Gastroesophageal sphincter (tissue), 4 donors: ENCODE measurements at regions not wholly inside any gene's neighbourhood (a gene's known extent, or its start where the extent isn't known, plus 50 kb on each side); places are given as distances from the start of the nearest gene placed in this dataset.
A peak's percentile ranks its signal among the peaks of the same experiment; 100 is the strongest.

ENCODE experiments used
- ATAC-seq: fragments of 150-250 bp; one replicate; pipeline ENCODE4 v1.9.1; 2016; ENCODE audit warnings: mild to moderate bottlenecking, moderate library complexity
- H3K27ac ChIP-seq, 4 donors: fragments of 200-600 bp; sonication (generic) in 3 of 4; 1 replicate in 3 of 4; 2 replicates in 1 of 4; pipeline ENCODE4 v1.5.1; 2016 to 2019
- H3K27me3 ChIP-seq: fragments of 200-600 bp; sonication (generic); one replicate; pipeline ENCODE4 v1.5.1; 2019
- H3K36me3 ChIP-seq, 2 donors: fragments of 200-600 bp; sonication (generic); one replicate each; pipeline ENCODE4 v1.5.1; 2019; ENCODE audit warnings: control low read depth in 1 of 2
- H3K4me1 ChIP-seq, 3 donors: fragments of 200-600 bp; sonication (generic); 1 replicate in 2 of 3; 2 replicates in 1 of 3; pipeline ENCODE4 v1.5.1; 2016 to 2019; ENCODE audit warnings: control low read depth in 2 of 3
- H3K4me3 ChIP-seq, 2 donors: fragments of 200-600 bp; sonication (generic); one replicate each; pipeline ENCODE4 v1.5.1; 2019; ENCODE audit warnings: mild to moderate bottlenecking in 1 of 2, moderate library complexity in 1 of 2
- H3K9me3 ChIP-seq, 3 donors: fragments of 200-600 bp; sonication (generic); one replicate each; pipeline ENCODE4 v1.5.1; 2017 to 2019; ENCODE audit warnings: control low read depth in 2 of 3
- CTCF ChIP-seq, 4 experiments: fragments of 200-600 bp in 2 of 4; fragments of 450-650 bp in 2 of 4; sonication (generic) in 1 of 4; IDR thresholded peaks; one replicate each; pipeline ENCODE4 v1.5.1; 2017 to 2019; ENCODE audit warnings: antibody characterized with exemption in 4 of 4, mild to moderate bottlenecking in 2 of 4, moderate library complexity in 2 of 4
- EP300 ChIP-seq: sonication (generic); formaldehyde crosslinking; IDR thresholded peaks from one replicate; pipeline ENCODE4 v1.6.1; 2017; ENCODE audit warnings: antibody characterized with exemption, mild to moderate bottlenecking
- POLR2A ChIP-seq, 2 donors: fragments of 450-650 bp; IDR thresholded peaks; one replicate each; pipeline ENCODE4 v1.6.1; 2017; ENCODE audit warnings: antibody characterized with exemption in 2 of 2, mild to moderate bottlenecking in 2 of 2, moderate library complexity in 1 of 2
- POLR2AphosphoS5 ChIP-seq: sonication (generic); formaldehyde crosslinking; IDR thresholded peaks from one replicate; pipeline ENCODE4 v1.6.1; 2017; ENCODE audit warnings: antibody characterized with exemption
- WGBS, 2 donors: methylation state at CpG; one replicate each; pipeline ENCODE4 v1.1.5; 2018; ENCODE audit warnings: low coverage in 1 of 2; 5-methylcytosine and 5-hydroxymethylcytosine counted together

DNA sequence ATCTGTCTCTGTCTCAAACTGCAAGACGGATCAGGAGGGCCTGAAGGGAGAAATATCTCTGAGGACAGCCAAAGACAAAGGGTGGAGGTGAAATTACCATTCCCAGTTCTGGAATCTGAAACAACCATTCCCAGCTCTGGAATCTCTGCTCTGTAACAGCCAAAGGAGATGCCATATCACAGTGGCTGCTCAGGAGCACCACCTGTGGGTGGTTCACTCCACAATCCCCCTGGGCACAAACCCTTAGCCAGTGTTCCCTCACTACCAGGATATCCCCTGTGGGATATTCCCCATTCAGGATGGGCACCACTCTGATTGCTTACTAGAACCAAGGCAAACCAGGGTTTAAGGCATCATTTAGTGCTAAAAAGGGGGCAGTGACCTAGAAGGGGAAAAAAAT, 199.0 kb downstream of the HTR7 start:
- WGBS, 2 donors = 50% methylated on average over 1 of the region's 1 CpG; no CpG with 5 or more reads in 1 of the 2 donors
- H3K4me1 ChIP-seq = no peaks in the 10 kb centered on the region
- ATAC-seq = no peak
- H3K36me3 ChIP-seq = no peaks in the 10 kb centered on the region
- no peaks in the 10 kb centered on the region for H3K27me3 ChIP-seq
- TF ChIP-seq POLR2A (IDR thresholded peaks at IDR 0.05) (no peak), POLR2AphosphoS5 (no peak), EP300 (no peak), CTCF (IDR thresholded peaks at IDR 0.05) (no peak)
- H3K4me3 ChIP-seq = no peak overlapping the region
- no peak overlapping the region for H3K27ac ChIP-seq
- peaks cover 0 to 17% (median 0%) of the 10 kb centered on the region in 3 donors for H3K9me3 ChIP-seq

GRCh38 chr10:90665905-90666662, 191.8 kb downstream of the HTR7 start:
- Histone ChIP-seq H3K27me3 (no peaks in the 10 kb centered on the region), H3K4me3 (no peak overlapping the region), H3K4me1 (no peaks in the 10 kb centered on the region), H3K27ac (no peak overlapping the region), H3K9me3 (no peaks in the 10 kb centered on the region), H3K36me3 (no peaks in the 10 kb centered on the region)
- WGBS, 2 donors = 54 to 63% methylated on average over 8 of the region's 8 CpGs
- no peak for ATAC-seq
- TF ChIP-seq CTCF (IDR thresholded peaks at IDR 0.05) (no peak), EP300 (no peak), POLR2AphosphoS5 (no peak), POLR2A (IDR thresholded peaks at IDR 0.05) (no peak)

GRCh38 chr10:90674461-90674860, 183.4 kb downstream of the HTR7 start:
- Histone ChIP-seq H3K9me3 (no peaks in the 10 kb centered on the region), H3K27me3 (no peaks in the 10 kb centered on the region), H3K4me1 (no peaks in the 10 kb centered on the region), H3K36me3 (no peaks in the 10 kb centered on the region), H3K27ac (no peak overlapping the region), H3K4me3 (no peak overlapping the region)
- 65 to 75% methylated on average over 1 of the region's 1 CpG for WGBS, 2 donors
- TF ChIP-seq POLR2A (IDR thresholded peaks at IDR 0.05) = no peak
- no peak for TF ChIP-seq CTCF (IDR thresholded peaks at IDR 0.05)
- no peak for TF ChIP-seq POLR2AphosphoS5
- TF ChIP-seq EP300 = no peak
- no peak for ATAC-seq

GRCh38 chr10:90674928-90675327, 182.9 kb downstream of the HTR7 start:
- no peak for ATAC-seq
- no peak overlapping the region for H3K4me3 ChIP-seq
- 51 to 56% methylated on average over 5 of the region's 5 CpGs for WGBS, 2 donors
- no peak overlapping the region for H3K27ac ChIP-seq
- H3K27me3 ChIP-seq = no peaks in the 10 kb centered on the region
- TF ChIP-seq POLR2AphosphoS5 = peak; percentile 61
- no peak for TF ChIP-seq POLR2A (IDR thresholded peaks at IDR 0.05)
- no peak for TF ChIP-seq CTCF (IDR thresholded peaks at IDR 0.05)
- no peak for TF ChIP-seq EP300
- H3K4me1 ChIP-seq = no peaks in the 10 kb centered on the region
- H3K9me3 ChIP-seq = no peaks in the 10 kb centered on the region
- no peaks in the 10 kb centered on the region for H3K36me3 ChIP-seq

DNA sequence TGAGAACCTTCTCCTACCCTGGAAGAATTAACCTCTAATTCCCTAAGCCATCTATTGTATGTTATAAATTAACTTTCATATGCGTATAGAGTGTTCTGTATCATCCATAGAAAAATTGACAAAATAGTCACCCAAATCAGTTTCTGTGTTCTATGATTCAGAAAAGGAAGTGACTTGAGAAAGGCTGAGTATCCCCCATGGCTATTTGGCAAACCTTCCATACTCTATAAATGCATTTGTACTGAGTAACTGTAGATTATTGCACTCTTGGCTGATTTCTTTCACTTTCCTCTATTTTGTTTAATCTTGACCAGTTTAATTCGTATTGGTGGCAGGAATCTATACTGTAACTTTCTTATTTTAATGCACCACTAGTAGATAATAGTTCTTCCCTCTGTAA, 182.2 kb downstream of the HTR7 start:
- Histone ChIP-seq H3K27ac (no peak overlapping the region), H3K4me1 (no peaks in the 10 kb centered on the region), H3K27me3 (no peaks in the 10 kb centered on the region), H3K36me3 (no peaks in the 10 kb centered on the region), H3K9me3 (no peaks in the 10 kb centered on the region), H3K4me3 (no peak overlapping the region)
- no peak for ATAC-seq
- TF ChIP-seq POLR2A (IDR thresholded peaks at IDR 0.05) = no peak
- no peak for TF ChIP-seq POLR2AphosphoS5
- no peak for TF ChIP-seq EP300
- no peak for TF ChIP-seq CTCF (IDR thresholded peaks at IDR 0.05)
- 67 to 82% methylated on average over 2 of the region's 2 CpGs for WGBS, 2 donors
